GM06990 (cell line): ENCODE measurements at regions not wholly inside any gene's neighbourhood (a gene's known extent, or its start where the extent isn't known, plus 50 kb on each side); places are given as distances from the start of the nearest gene placed in this dataset.

ENCODE experiments used
- DNase-seq: peaks from one replicate; pipeline ENCODE4 v3.0.0-alpha.2; 2011; ENCODE audit not compliant: insufficient read length; ENCODE audit errors: extremely low read depth
- H3K27me3 ChIP-seq: replicated peaks from 2 replicates; pipeline ENCODE4 v1.6.0; 2011; ENCODE audit warnings: low read length; ENCODE audit not compliant: control insufficient read depth, insufficient read depth
- H3K36me3 ChIP-seq: 2 replicates; pipeline ENCODE4 v1.5.1; 2011; ENCODE audit warnings: low read length; ENCODE audit not compliant: control insufficient read depth, insufficient read depth
- H3K4me3 ChIP-seq: replicated peaks from 2 replicates; pipeline ENCODE4 v1.5.1; 2011; ENCODE audit warnings: low read depth, mild to moderate bottlenecking, control low read depth, low read length
- CTCF ChIP-seq: IDR thresholded peaks from 2 replicates; pipeline ENCODE4 v1.5.1; 2011; ENCODE audit warnings: low read length, control low read depth, mild to moderate bottlenecking, inconsistent platforms; ENCODE audit not compliant: insufficient read depth, poor library complexity, severe bottlenecking

DNA sequence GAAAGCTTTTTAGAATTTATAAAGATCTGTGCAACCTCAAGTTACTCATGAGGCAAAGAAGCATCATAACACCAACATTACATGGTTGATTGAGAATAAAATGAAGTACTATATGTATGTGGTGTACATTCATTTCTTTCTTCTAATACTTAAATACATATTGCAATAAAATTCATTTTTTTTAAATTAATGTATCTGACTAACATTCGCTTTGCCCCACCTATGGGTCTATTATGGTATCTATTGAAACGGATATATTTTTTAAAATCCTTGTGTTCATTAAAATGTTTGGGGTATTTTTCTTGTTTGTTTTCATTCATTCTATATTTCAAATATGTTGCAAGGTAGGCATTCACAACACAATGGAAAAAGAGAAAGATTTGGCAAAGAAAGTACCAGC is 237.5 kb downstream of the DSEL start:
- no peaks in the 10 kb centered on the region for H3K27me3 ChIP-seq
- DNase-seq: no peak
- H3K4me3 ChIP-seq: no peak overlapping the region
- no peaks in the 10 kb centered on the region for H3K36me3 ChIP-seq
- TF ChIP-seq CTCF: no peak

DNA sequence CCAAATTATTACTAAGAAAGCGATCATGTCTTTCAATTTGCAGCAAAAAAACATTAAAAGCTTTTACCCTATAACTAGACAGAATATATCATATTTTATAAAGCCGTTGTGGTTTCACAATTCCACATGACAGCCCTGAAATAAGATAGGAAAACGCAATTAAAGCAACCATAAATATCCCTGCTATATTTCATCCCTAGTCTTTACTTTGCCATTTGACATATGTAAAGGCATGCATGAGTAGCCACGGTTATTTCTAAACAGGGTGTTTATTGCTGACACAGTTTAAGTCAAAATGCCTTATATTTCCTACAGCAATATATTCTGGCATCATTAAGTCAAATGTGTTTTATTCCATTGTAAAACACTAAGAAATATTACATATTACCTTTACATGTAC is 239.9 kb downstream of the DSEL start:
- no peaks in the 10 kb centered on the region for H3K27me3 ChIP-seq
- no peak for TF ChIP-seq CTCF
- no peak for DNase-seq
- no peaks in the 10 kb centered on the region for H3K36me3 ChIP-seq
- H3K4me3 ChIP-seq: no peak overlapping the region

DNA sequence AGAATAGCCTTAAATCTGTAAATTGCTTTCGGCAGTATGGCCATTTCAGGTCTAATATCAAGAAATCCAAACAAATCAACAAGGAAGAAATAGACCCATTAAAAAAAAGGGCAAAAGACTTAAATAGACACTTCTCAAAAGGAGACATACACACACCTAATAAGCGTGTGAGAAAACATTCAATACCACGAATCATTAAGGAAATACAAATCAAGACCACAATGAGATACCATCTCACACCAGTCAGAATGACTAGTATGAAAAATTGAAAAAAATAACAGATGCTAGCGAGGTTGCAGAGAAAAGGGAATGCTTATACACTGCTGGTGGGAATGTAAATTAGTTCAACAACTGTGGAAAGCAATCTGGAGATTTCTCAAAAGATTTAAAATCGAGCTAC is 243.2 kb downstream of the DSEL start:
- no peak for DNase-seq
- no peaks in the 10 kb centered on the region for H3K27me3 ChIP-seq
- TF ChIP-seq CTCF: no peak
- no peak overlapping the region for H3K4me3 ChIP-seq
- no peaks in the 10 kb centered on the region for H3K36me3 ChIP-seq

GRCh38 chr18:67269206-67269605 is 247.3 kb downstream of the DSEL start:
- no peaks in the 10 kb centered on the region for H3K27me3 ChIP-seq
- no peak for DNase-seq
- H3K36me3 ChIP-seq: no peaks in the 10 kb centered on the region
- H3K4me3 ChIP-seq: no peak overlapping the region
- TF ChIP-seq CTCF: no peak

- no peak for DNase-seq
- H3K36me3 ChIP-seq: no peaks in the 10 kb centered on the region
- TF ChIP-seq CTCF: no peak
- no peaks in the 10 kb centered on the region for H3K27me3 ChIP-seq
- no peak overlapping the region for H3K4me3 ChIP-seq
Measured at GRCh38 chr18:67268530-67268929, 248.0 kb downstream of the DSEL start.
